Nephron (organoid): ENCODE measurements at regions not wholly inside any gene's neighbourhood (a gene's known extent, or its start where the extent isn't known, plus 50 kb on each side); places are given as distances from the start of the nearest gene placed in this dataset.

Source experiments
- H3K27ac Mint-ChIP-seq, 3 experiments: 2 replicates each; pipeline ENCODE4 v1.8.0; 2020; ENCODE audit warnings: mixed read lengths in 3 of 3, mild to moderate bottlenecking in 2 of 3, moderate library complexity in 1 of 3
- H3K27me3 Mint-ChIP-seq: 2 replicates; pipeline ENCODE4 v1.8.0; 2021; ENCODE audit warnings: low read depth, mild to moderate bottlenecking, moderate library complexity, mixed read lengths
- H3K36me3 Mint-ChIP-seq: 2 replicates; pipeline ENCODE4 v1.8.0; 2020; ENCODE audit warnings: low read depth, mixed read lengths
- H3K4me1 Mint-ChIP-seq: 2 replicates; pipeline ENCODE4 v1.8.0; 2020; ENCODE audit warnings: mixed read lengths
- H3K4me3 Mint-ChIP-seq, 3 experiments: 2 replicates each; pipeline ENCODE4 v1.8.0; 2020; ENCODE audit warnings: mild to moderate bottlenecking in 3 of 3, mixed read lengths in 3 of 3, moderate library complexity in 2 of 3
- H3K9me3 Mint-ChIP-seq: 2 replicates; pipeline ENCODE4 v1.8.0; 2020; ENCODE audit warnings: mixed read lengths
- TF ChIP-seq, protein P1 (sequence below), 3 experiments: fragments of 200-600 bp; sonication (generic); IDR thresholded peaks; one replicate each; pipeline ENCODE4 v1.5.0; 2021; ENCODE audit warnings: antibody characterized with exemption in 3 of 3; ENCODE audit not compliant: unreplicated experiment in 3 of 3

DNA sequence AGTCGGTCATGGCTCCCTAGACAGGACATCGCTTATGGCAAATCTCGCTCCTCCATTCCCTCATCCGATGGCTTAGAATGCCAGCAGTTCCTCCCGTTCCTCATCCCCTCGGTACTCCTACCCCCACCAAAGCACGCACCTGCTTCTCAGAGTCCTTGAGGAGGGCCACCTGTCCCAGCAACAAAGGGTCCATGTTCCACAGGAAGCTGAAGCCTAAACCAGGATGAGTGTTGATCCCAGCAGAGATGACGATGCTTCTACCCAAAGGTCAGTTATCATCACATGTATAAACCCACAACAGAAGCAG lies 111.2 kb downstream of the THBS2 start:
- Mint-ChIP-seq H3K9me3 (peaks cover 17% of the 10 kb centered on the region), H3K27ac (peak overlapping the region; percentile 4 to 89 (median 73)), H3K4me1 (peaks cover 58% of the 10 kb centered on the region), H3K36me3 (no peaks in the 10 kb centered on the region), H3K4me3 (peak overlapping the region in 1 of 3 experiments; percentile 1), H3K27me3 (peaks cover 5% of the 10 kb centered on the region)
- TF ChIP-seq, protein P1, sequence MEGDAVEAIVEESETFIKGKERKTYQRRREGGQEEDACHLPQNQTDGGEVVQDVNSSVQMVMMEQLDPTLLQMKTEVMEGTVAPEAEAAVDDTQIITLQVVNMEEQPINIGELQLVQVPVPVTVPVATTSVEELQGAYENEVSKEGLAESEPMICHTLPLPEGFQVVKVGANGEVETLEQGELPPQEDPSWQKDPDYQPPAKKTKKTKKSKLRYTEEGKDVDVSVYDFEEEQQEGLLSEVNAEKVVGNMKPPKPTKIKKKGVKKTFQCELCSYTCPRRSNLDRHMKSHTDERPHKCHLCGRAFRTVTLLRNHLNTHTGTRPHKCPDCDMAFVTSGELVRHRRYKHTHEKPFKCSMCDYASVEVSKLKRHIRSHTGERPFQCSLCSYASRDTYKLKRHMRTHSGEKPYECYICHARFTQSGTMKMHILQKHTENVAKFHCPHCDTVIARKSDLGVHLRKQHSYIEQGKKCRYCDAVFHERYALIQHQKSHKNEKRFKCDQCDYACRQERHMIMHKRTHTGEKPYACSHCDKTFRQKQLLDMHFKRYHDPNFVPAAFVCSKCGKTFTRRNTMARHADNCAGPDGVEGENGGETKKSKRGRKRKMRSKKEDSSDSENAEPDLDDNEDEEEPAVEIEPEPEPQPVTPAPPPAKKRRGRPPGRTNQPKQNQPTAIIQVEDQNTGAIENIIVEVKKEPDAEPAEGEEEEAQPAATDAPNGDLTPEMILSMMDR (IDR thresholded peaks at IDR 0.05; ENCODE audit: unreplicated experiment in 3 of 3), result no peak

DNA sequence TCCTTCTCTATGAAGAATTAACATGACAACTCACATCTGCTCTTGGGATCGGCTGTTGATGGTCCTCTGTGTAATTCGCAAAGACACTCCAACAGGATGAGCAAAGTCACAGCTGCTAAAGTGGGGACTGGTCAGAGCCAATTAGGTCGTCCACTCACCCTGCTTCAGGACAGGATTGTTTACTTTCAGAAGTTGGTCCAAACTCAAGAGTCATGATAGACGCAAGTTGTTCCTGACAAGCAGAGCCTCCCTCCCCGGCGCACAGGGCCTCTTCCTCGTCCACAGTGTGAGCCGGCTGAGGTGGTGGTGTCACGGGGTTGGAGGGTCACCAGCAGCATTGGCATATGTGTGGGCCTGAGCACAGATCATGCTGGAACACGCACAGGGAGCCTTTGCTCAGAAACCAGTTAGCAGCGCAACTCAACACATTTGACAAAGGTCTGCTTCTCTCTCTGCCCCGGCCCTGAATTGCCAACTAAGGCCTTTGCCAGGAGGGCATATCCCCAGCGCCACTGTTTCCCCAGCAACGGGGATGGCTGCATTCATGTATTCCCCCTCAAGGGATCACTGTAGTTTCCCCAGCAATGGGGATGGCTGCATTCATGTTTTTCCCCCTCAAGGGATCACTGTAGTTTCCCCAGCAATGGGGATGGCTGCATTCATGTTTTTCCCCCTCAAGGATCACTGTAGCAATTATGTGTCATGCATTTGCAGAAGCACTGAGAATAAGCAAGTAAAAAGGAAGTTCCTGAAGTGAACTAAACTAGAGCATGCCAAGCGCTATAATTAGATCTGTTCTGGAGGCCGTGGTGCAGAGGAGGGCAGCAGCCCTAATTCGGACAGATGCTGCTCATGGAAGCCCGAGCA lies 111.7 kb downstream of the THBS2 start:
- peak overlapping the region; percentile 71 to 89 (median 73) for H3K27ac Mint-ChIP-seq
- H3K4me3 Mint-ChIP-seq, result peak overlapping the region in 1 of 3 experiments; percentile 1
- H3K36me3 Mint-ChIP-seq, result no peaks in the 10 kb centered on the region
- H3K4me1 Mint-ChIP-seq, result peaks cover 58% of the 10 kb centered on the region
- H3K27me3 Mint-ChIP-seq, result peaks cover 5% of the 10 kb centered on the region
- peaks cover 21% of the 10 kb centered on the region for H3K9me3 Mint-ChIP-seq
- TF ChIP-seq, protein P1 (IDR thresholded peaks at IDR 0.05; ENCODE audit: unreplicated experiment in 3 of 3), result no peak

DNA sequence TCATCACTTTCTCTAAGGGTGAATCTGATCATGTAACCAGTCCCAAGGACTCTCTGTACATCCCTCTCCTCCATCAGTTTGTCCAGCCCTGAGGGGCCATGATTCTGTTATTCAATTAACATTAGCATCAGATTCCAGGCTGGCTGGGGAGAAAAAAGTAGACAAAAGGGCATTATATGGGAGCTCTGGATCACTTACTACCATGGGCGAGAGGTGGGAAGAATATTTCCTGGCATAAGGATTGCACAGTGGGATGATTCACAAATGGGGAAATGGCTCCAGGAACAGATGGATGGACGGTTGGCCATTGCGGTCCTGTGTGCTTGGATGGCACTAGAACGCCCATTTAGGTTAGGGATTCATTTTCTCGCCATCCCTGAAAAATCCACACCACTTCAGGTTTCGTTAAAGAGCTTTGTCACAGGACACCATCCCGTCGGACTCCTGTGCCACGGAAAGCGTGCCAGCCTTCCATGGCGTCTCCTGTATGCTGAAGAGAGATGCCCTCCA lies 112.6 kb downstream of the THBS2 start:
- Mint-ChIP-seq H3K27me3 (peaks cover 5% of the 10 kb centered on the region), H3K9me3 (peaks cover 17% of the 10 kb centered on the region), H3K36me3 (no peaks in the 10 kb centered on the region)

DNA sequence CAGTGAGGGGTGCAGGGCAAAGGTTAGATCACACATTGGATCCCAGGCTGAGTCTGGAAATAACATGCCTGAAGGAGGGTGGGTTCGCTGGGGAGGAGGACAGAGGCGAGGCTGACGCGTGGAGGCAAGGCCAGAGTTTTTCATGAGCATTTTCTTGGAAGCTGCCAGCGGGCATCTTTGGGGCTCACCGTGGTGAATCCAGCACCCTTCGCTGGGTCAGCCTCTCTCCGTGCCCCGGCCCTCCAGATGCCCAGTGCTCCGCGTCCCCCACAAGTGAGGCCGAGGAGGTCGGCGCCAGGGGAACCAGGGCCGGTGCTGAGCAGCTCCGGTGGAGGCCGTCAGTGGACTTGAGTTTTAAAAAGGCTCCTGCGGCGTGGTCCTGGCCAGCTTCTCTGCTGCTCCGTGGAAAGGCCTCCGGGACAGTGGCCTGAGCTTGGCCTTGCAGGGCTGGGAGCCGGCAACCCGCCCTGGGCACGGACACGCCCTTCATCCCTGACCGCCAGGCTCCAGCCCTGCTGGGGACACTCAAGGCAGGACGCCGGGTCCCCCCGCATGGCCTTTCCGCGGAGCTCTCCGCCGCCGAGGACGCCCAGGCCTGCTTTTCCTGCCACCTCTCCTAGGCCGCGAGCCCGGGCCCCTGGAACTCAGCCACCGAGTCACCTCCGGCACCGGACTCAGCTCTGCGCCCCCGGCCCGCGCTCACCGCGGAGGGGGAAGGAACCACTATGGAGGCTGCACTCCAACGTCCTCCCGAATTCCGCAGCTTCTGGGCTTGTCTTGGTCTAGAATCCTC lies 114.3 kb downstream of the THBS2 start:
- peaks cover 35% of the 10 kb centered on the region for H3K4me1 Mint-ChIP-seq
- TF ChIP-seq, protein P1 (IDR thresholded peaks at IDR 0.05; ENCODE audit: unreplicated experiment in 3 of 3), result no peak
- peak overlapping the region in 2 of 3 experiments; percentile 88 to 91 for H3K27ac Mint-ChIP-seq
- no peaks in the 10 kb centered on the region for H3K36me3 Mint-ChIP-seq
- peaks cover 5% of the 10 kb centered on the region for H3K27me3 Mint-ChIP-seq
- no peak overlapping the region for H3K4me3 Mint-ChIP-seq
- H3K9me3 Mint-ChIP-seq, result peaks cover 27% of the 10 kb centered on the region

More for the DNA sequence above, 112.6 kb downstream of the THBS2 start:
- TF ChIP-seq, protein P1 (IDR thresholded peaks at IDR 0.05; ENCODE audit: unreplicated experiment in 3 of 3), result no peak
- H3K4me3 Mint-ChIP-seq, result no peak overlapping the region
- peak overlapping the region; percentile 71 to 89 (median 73) for H3K27ac Mint-ChIP-seq
- peaks cover 52% of the 10 kb centered on the region for H3K4me1 Mint-ChIP-seq

DNA sequence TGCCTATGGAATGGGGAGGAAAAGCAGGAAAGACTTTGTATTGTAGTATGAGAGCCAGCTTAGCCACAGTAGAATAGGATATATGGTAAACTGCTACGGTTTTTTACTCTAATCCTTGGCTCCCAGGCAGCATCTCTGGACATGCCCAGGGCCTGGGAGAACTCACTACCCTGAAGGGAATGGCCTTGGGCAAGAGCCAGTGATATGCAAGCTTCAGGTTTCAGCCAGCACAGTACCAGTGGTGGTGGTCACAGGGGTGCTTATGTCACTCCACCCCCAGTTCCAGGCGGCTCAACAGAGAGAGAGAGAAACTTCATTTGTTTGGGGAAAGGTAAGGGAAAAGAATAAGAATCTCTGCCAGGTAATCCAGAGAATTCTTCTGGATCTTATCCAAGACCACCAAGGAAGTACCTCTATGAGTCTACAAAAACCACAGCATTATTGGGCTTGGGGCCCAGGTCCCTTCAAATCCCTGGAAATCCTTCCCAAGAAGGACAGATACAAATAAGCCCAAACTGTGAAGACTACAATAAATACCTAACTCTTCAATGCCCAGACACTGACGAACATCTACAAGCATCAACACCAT lies 121.2 kb downstream of the THBS2 start:
- peaks cover 30% of the 10 kb centered on the region for H3K9me3 Mint-ChIP-seq
- H3K27me3 Mint-ChIP-seq, result no peaks in the 10 kb centered on the region
- TF ChIP-seq, protein P1 (IDR thresholded peaks at IDR 0.05; ENCODE audit: unreplicated experiment in 3 of 3), result no peak
- no peaks in the 10 kb centered on the region for H3K4me1 Mint-ChIP-seq
- H3K4me3 Mint-ChIP-seq, result no peak overlapping the region
- peak overlapping the region in 1 of 3 experiments; percentile 60 for H3K27ac Mint-ChIP-seq
- no peaks in the 10 kb centered on the region for H3K36me3 Mint-ChIP-seq
